Thymus (tissue), 11 donors: ENCODE measurements at regions not wholly inside any gene's neighbourhood (a gene's known extent, or its start where the extent isn't known, plus 50 kb on each side); places are given as distances from the start of the nearest gene placed in this dataset.

Experiments
- DNase-seq, 9 donors: peaks; one replicate each; pipeline ENCODE4 v3.0.0-alpha.2; 2013; ENCODE audit warnings: low spot score in 9 of 9, low read depth in 6 of 9, missing footprints in 1 of 9
- H3K27ac ChIP-seq, 2 donors: one replicate each; pipeline ENCODE4 v1.5.1; 2013; ENCODE audit warnings: control low read depth in 1 of 2, low read depth in 1 of 2, low read length in 1 of 2, mild to moderate bottlenecking in 1 of 2, moderate library complexity in 1 of 2
- H3K27me3 ChIP-seq, 2 donors: one replicate each; pipeline ENCODE4 v1.5.1; 2013; ENCODE audit warnings: low read length in 1 of 2; ENCODE audit not compliant: control insufficient read depth in 2 of 2, insufficient read depth in 1 of 2
- H3K36me3 ChIP-seq, 2 donors: one replicate each; pipeline ENCODE4 v1.5.1; 2013; ENCODE audit warnings: low read length in 1 of 2, mild to moderate bottlenecking in 1 of 2, moderate library complexity in 1 of 2; ENCODE audit not compliant: control insufficient read depth in 2 of 2, insufficient read depth in 2 of 2
- H3K4me1 ChIP-seq, 2 donors: one replicate each; pipeline ENCODE4 v1.5.1; 2013; ENCODE audit warnings: low read length in 2 of 2; ENCODE audit not compliant: control insufficient read depth in 2 of 2, insufficient read depth in 2 of 2
- H3K4me3 ChIP-seq, 2 donors: one replicate each; pipeline ENCODE4 v1.5.1; 2013; ENCODE audit warnings: low read length in 2 of 2, control low read depth in 1 of 2, mild to moderate bottlenecking in 1 of 2
- H3K9me3 ChIP-seq, 2 donors: one replicate each; pipeline ENCODE4 v1.5.1; 2013; ENCODE audit warnings: low read length in 1 of 2, mild to moderate bottlenecking in 1 of 2; ENCODE audit not compliant: control insufficient read depth in 2 of 2, insufficient read depth in 1 of 2
- WGBS: extraction: QIAGEN DNeasy Blood & Tissue Kit; methylation state at CpG from one replicate; pipeline ENCODE4 v1.1.7; 2013; 5-methylcytosine and 5-hydroxymethylcytosine counted together
- donor health status: healthy.

DNA sequence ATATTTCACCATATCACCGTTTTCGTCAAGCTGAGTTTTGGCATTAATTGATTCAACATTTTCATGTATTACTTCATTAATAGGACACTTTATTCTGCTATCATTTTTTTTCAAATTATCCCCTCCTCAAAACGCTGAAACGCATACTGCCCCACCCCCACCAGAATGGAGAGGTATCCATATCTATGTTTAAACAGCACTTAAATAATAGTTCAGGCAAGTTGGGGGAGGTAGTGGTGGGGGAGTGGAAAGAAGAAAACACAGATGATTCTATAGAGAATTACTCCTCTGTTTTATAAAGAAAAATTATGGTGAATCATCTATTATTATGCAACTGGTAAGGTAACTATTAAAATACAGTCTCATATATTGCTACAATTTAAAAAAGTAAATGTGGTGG is 314.4 kb upstream of the ZEB2 start:
- H3K36me3 ChIP-seq: no peaks in the 10 kb centered on the region
- H3K27me3 ChIP-seq: no peaks in the 10 kb centered on the region
- H3K9me3 ChIP-seq: no peaks in the 10 kb centered on the region
- no peak overlapping the region for H3K4me3 ChIP-seq
- WGBS: 72% methylated on average over 4 of the region's 4 CpGs
- H3K27ac ChIP-seq: no peak overlapping the region
- H3K4me1 ChIP-seq: no peaks in the 10 kb centered on the region
- DNase-seq: no peak

DNA sequence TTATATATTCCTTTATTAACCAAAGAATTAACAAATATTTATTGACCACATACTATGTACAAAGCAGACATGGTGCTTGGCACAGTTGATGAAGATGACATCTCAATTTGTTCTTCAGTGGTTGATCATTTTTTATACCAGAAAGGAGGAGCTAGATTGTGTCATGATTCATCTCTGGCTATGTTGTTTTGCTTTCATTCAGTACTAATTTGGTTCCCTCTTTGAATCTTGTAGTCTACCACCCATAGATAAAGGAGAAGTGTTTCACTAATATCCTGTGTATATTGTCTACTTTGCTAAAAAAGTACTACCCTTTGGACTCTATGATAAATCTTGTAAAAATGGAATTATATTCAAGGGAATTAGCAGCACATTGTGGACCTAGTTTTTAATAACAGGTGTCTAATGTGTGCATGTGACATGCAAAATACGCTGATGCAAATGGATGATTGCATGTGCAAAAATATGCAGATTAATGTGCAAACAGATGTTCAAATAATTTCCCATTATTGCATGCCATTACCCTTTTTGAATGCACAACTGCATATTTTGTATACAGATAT is 313.2 kb upstream of the ZEB2 start:
- no peaks in the 10 kb centered on the region for H3K4me1 ChIP-seq
- no peak overlapping the region for H3K27ac ChIP-seq
- WGBS: 95% methylated on average over 1 of the region's 1 CpG
- no peak for DNase-seq
- H3K27me3 ChIP-seq: no peaks in the 10 kb centered on the region
- no peaks in the 10 kb centered on the region for H3K36me3 ChIP-seq
- H3K9me3 ChIP-seq: no peaks in the 10 kb centered on the region
- H3K4me3 ChIP-seq: no peak overlapping the region

DNA sequence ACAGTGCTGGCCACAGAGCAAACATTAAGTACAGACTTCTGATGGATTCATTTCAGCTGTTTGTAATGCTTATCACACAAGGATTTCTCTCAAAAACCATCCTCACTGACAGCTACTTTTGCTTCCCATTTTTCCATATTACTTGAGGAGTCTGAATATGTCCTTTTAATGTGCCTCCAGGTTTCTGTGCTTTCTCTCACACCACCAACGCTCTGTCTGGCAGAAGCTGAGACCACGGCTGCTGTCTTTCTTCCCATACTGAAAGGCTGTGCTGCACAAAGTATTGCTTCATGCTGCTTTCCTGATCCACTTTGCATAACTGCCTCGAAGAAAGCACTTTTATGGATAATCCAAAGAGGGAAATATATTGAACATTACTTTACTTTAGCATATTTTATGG is 312.1 kb upstream of the ZEB2 start:
- no peak overlapping the region for H3K27ac ChIP-seq
- H3K36me3 ChIP-seq: no peaks in the 10 kb centered on the region
- WGBS: 90% methylated on average over 3 of the region's 3 CpGs
- H3K27me3 ChIP-seq: no peaks in the 10 kb centered on the region
- H3K4me3 ChIP-seq: no peak overlapping the region
- no peaks in the 10 kb centered on the region for H3K9me3 ChIP-seq
- no peak for DNase-seq
- no peaks in the 10 kb centered on the region for H3K4me1 ChIP-seq

DNA sequence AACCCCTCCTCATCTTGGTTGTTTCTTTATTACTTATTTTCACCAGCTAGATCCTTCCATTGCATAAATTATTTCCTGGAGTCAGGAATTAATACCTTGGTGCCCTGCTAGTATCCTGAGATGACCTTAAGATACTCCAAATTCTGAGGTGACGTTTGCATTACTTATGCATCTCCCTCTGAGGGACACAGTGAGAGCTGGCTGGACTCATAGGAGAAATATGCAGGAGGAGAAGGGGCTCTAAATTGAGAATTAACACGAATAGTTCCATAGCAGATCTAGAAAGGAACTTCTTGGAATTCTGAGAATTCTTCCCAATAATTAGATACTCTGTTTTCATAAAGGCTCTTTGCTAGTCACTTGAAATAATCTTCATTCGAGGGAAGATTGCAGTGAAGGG is 310.6 kb upstream of the ZEB2 start:
- no peaks in the 10 kb centered on the region for H3K36me3 ChIP-seq
- H3K27ac ChIP-seq: no peak overlapping the region
- H3K27me3 ChIP-seq: no peaks in the 10 kb centered on the region
- no peak for DNase-seq
- H3K4me1 ChIP-seq: no peaks in the 10 kb centered on the region
- no peak overlapping the region for H3K4me3 ChIP-seq
- WGBS: 94% methylated on average over 3 of the region's 3 CpGs
- H3K9me3 ChIP-seq: no peaks in the 10 kb centered on the region

DNA sequence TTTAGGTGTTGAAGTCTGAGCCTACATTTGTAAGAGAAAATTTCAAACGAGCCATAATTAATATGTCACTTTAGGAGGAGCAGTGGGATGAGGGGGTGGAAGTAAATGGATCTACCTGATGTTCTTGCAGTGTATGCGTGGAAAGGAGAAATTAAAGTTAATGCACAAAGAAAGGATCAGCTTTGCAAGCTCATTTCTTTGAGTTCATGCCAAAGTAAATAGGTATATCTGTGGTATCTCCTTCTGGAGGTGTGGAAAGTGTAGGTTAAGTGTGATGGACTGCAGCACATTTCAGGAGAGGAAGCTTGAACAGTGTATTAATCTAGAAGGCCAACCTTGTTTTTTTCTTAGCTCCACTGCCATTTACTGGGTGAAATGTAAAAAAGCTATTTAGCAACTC is 307.5 kb upstream of the ZEB2 start:
- H3K4me1 ChIP-seq: no peaks in the 10 kb centered on the region
- no peak overlapping the region for H3K27ac ChIP-seq
- H3K36me3 ChIP-seq: no peaks in the 10 kb centered on the region
- no peak overlapping the region for H3K4me3 ChIP-seq
- no peak for DNase-seq
- no peaks in the 10 kb centered on the region for H3K27me3 ChIP-seq
- no peaks in the 10 kb centered on the region for H3K9me3 ChIP-seq
- WGBS: 93% methylated on average over 2 of the region's 2 CpGs

DNA sequence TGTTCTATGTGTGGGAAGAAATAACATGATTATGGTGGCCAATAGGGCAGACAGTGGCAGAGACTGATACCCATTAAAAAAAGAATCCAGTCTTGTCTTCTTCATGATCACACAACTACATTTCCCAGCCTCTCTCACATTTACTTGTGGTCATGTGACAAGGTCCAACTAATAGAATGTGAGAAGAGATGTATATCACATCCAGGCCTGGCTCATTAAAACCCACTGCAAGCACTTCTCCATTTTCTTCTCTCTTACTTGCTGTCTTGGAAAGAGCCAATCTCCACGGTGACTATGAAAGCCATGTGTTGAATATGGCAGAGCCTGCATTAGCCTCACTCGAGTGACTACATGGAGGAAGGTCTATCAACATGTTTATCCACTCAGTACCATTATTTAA is 306.2 kb upstream of the ZEB2 start:
- no peak for DNase-seq
- 50% methylated on average over 2 of the region's 2 CpGs for WGBS
- H3K4me3 ChIP-seq: no peak overlapping the region
- no peaks in the 10 kb centered on the region for H3K9me3 ChIP-seq
- H3K36me3 ChIP-seq: no peaks in the 10 kb centered on the region
- H3K27ac ChIP-seq: no peak overlapping the region
- H3K27me3 ChIP-seq: no peaks in the 10 kb centered on the region
- H3K4me1 ChIP-seq: no peaks in the 10 kb centered on the region

DNA sequence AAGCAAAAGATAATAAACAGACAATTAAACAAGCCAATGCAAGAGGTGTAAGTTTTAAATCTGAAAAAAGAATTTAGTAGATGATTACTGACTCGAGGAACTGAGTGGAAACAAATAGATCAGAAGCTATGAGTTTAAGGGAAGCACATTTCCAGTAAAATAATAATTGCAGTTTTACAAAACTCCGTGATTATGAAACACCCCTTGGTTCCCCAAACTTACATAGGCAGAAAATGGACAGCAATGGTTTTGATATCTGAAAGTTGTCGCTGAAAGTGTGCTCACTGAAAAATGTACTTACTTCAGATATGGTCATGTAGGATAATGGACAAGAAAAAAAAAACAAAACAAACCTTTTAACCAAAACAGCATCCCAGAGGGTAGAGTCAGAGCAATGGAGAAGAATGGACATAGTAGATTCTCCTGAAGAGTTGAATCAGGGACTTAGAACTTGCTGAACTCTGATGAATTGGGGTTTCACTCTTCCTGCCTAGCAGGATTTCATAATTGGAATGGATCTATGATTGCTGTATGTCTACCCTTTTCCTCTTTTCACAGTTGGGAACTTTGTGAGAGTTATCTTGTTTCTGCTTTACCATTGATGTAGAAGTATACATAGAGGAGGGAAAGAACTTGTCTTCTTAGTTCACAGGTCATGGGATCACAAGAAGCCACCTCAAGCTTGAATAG is 305.6 kb upstream of the ZEB2 start:
- Histone ChIP-seq H3K9me3 (peaks cover 0 to 2% of the 10 kb centered on the region in 2 donors), H3K27ac (no peak overlapping the region), H3K4me1 (no peaks in the 10 kb centered on the region), H3K4me3 (no peak overlapping the region), H3K27me3 (no peaks in the 10 kb centered on the region), H3K36me3 (no peaks in the 10 kb centered on the region)
- WGBS: 94% methylated on average over 3 of the region's 3 CpGs
- no peak for DNase-seq

DNA sequence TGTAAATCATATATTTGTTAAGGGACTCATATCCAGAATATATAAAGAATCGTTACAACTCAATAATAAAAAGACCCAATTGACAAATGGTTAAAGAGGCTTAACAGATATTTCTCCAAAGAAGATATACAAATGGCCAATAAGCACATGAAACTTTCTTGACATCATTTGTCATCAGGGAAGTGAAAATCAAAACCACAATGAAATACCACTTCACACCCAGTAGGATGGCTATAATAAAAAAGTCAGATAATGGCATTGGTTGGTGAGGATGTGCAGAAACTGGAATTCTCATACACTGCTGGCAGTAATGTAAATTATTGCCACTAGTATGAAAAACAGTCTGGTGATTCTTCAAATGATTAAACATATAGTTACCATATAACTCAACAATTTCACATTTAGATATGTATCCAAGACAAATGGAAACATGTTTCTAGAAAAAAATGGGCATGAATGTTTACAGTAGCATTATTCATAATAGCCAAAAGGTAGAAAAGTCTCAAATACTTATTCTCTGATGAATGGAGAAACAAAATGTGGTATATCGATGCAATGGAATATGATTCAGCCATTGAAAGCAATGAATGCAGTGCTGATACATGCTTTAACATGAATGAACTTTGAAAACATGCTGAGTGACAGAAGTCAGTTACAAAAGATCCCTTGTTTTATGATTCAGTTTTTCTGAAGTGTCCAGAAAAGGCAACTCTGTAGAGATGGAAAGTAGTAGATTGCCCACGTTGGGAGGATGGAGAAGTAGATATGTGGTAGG is 304.6 kb upstream of the ZEB2 start:
- peaks cover 0 to 2% of the 10 kb centered on the region in 2 donors for H3K9me3 ChIP-seq
- WGBS: 97% methylated on average over 3 of the region's 3 CpGs
- no peak overlapping the region for H3K4me3 ChIP-seq
- H3K27ac ChIP-seq: no peak overlapping the region
- no peaks in the 10 kb centered on the region for H3K36me3 ChIP-seq
- no peaks in the 10 kb centered on the region for H3K4me1 ChIP-seq
- no peak for DNase-seq
- H3K27me3 ChIP-seq: no peaks in the 10 kb centered on the region

DNA sequence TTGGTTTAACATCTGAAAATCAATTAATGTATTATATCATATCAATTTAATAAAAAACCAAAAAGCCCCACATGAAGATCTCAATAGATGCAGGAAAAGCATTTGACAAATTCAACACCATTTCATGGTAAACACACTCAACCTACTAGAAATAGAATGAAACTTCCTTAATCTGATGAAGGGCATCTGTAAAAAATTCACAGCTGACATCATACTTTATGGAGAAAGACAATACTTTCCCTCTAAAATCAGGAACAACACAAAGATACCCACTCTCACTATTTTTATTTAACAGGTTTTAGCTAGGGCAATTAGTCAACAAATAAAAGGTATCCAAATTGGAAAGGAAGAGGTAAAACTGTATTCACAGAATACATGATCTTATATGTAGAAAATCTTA is 303.0 kb upstream of the ZEB2 start:
- no peak for DNase-seq
- Histone ChIP-seq H3K27ac (no peak overlapping the region), H3K4me3 (no peak overlapping the region), H3K9me3 (peaks cover 0 to 2% of the 10 kb centered on the region in 2 donors), H3K27me3 (no peaks in the 10 kb centered on the region), H3K36me3 (no peaks in the 10 kb centered on the region), H3K4me1 (no peaks in the 10 kb centered on the region)
